ENCODE measurements at regions not wholly inside any gene's neighbourhood (a gene's known extent, or its start where the extent isn't known, plus 50 kb on each side); places are given as distances from the start of the nearest gene placed in this dataset.
A peak's percentile ranks its signal among the peaks of the same experiment; 100 is the strongest.

GRCh38 chr1:196059210-196059609 is 549.0 kb downstream of the KCNT2 start (continued):
- TF ChIP-seq, protein P1, sequence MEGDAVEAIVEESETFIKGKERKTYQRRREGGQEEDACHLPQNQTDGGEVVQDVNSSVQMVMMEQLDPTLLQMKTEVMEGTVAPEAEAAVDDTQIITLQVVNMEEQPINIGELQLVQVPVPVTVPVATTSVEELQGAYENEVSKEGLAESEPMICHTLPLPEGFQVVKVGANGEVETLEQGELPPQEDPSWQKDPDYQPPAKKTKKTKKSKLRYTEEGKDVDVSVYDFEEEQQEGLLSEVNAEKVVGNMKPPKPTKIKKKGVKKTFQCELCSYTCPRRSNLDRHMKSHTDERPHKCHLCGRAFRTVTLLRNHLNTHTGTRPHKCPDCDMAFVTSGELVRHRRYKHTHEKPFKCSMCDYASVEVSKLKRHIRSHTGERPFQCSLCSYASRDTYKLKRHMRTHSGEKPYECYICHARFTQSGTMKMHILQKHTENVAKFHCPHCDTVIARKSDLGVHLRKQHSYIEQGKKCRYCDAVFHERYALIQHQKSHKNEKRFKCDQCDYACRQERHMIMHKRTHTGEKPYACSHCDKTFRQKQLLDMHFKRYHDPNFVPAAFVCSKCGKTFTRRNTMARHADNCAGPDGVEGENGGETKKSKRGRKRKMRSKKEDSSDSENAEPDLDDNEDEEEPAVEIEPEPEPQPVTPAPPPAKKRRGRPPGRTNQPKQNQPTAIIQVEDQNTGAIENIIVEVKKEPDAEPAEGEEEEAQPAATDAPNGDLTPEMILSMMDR (IDR thresholded peaks at IDR 0.05 in 2 of 3, conservative IDR thresholded peaks at IDR 0.05 in 1 of 3; ENCODE audit: insufficient read depth in 2 of 3, low read depth in 1 of 3, low read length in 3 of 3), result peak in 2 of 3 experiments; percentile 23 to 27; a peak in 2 of 6 replicates
- TF ChIP-seq ZNF830 (CRISPR knock-in tag; IDR thresholded peaks at IDR 0.05), result no peak
- no peak for TF ChIP-seq STAT5B (CRISPR knock-in tag; IDR thresholded peaks at IDR 0.05)
- no peak for TF ChIP-seq NR4A1 (CRISPR knock-in tag; IDR thresholded peaks at IDR 0.05)
- TF ChIP-seq NR4A1 (tag; IDR thresholded peaks at IDR 0.05), result no peak
- TF ChIP-seq ZNF79 (CRISPR knock-in tag; IDR thresholded peaks at IDR 0.05; ENCODE audit: low read depth), result no peak
- peak; percentile 19 for TF ChIP-seq PRDM10 (IDR thresholded peaks at IDR 0.05; ENCODE audit: partially characterized antibody)
- TF ChIP-seq ZNF436 (CRISPR knock-in tag; IDR thresholded peaks at IDR 0.05), result no peak
- no peak for TF ChIP-seq XRCC3 (IDR thresholded peaks at IDR 0.05)

Measured in K562 (cell line).